GM19240 (cell line): ENCODE measurements at regions not wholly inside any gene's neighbourhood (a gene's known extent, or its start where the extent isn't known, plus 50 kb on each side); places are given as distances from the start of the nearest gene placed in this dataset.

Source experiments
- DNase-seq: peaks from one replicate; pipeline ENCODE4 v3.0.0; 2011; ENCODE audit warnings: low spot score; ENCODE audit not compliant: insufficient read length

GRCh38 chr5:96037128-96037527, 75.5 kb upstream of the ELL2 start:
- DNase-seq, result no peak

- no peak for DNase-seq
Observed at GRCh38 chr5:96036301-96036700, 74.7 kb upstream of the ELL2 start.

GRCh38 chr5:96035796-96036195, 74.1 kb upstream of the ELL2 start:
- DNase-seq, result no peak

GRCh38 chr5:96033116-96033515, 71.5 kb upstream of the ELL2 start:
- no peak for DNase-seq

- DNase-seq, result no peak
Observed at GRCh38 chr5:96031811-96032261, 70.2 kb upstream of the ELL2 start.

- no peak for DNase-seq
Observed at GRCh38 chr5:96031180-96031579, 69.5 kb upstream of the ELL2 start.

- no peak for DNase-seq
Observed at GRCh38 chr5:96026406-96027041, 64.9 kb upstream of the ELL2 start.

GRCh38 chr5:96024683-96025475, 63.2 kb upstream of the ELL2 start:
- no peak for DNase-seq

- no peak for DNase-seq
Observed at GRCh38 chr5:96023518-96023917, 61.9 kb upstream of the ELL2 start.

GRCh38 chr5:96022971-96023370, 61.3 kb upstream of the ELL2 start:
- DNase-seq, result no peak

- DNase-seq, result no peak
Observed at GRCh38 chr5:96017951-96018350, 56.3 kb upstream of the ELL2 start.

- no peak for DNase-seq
Observed at GRCh38 chr5:96016216-96016615, 54.6 kb upstream of the ELL2 start.

- DNase-seq, result no peak
Observed at GRCh38 chr5:96015709-96016108, 54.1 kb upstream of the ELL2 start.

- no peak for DNase-seq
Observed at GRCh38 chr5:96014395-96014794, 52.7 kb upstream of the ELL2 start.

- no peak for DNase-seq
Observed at GRCh38 chr5:96013254-96013653, 51.6 kb upstream of the ELL2 start.

- no peak for DNase-seq
Observed at GRCh38 chr5:96012399-96012798, 50.7 kb upstream of the ELL2 start.
